Fibroblast of lung (primary cell): ENCODE measurements at regions not wholly inside any gene's neighbourhood (a gene's known extent, or its start where the extent isn't known, plus 50 kb on each side); places are given as distances from the start of the nearest gene placed in this dataset.

Experiments
- DNase-seq, 2 donors: peaks; one replicate each; pipeline versions ENCODE4 v3.0.0 to v3.0.0-alpha.2; 2010; ENCODE audit warnings: low read depth in 2 of 2
- H2AFZ ChIP-seq: 2 replicates; pipeline ENCODE4 v1.5.1; 2012; ENCODE audit warnings: low read length, control low read depth, inconsistent platforms
- H3K27ac ChIP-seq: 2 replicates; pipeline ENCODE4 v1.5.1; 2011; ENCODE audit warnings: low read length, control low read depth; ENCODE audit not compliant: insufficient read depth
- H3K27me3 ChIP-seq: 2 replicates; pipeline ENCODE4 v1.5.1; 2011; ENCODE audit warnings: mild to moderate bottlenecking, low read length; ENCODE audit not compliant: control insufficient read depth, insufficient read depth
- H3K36me3 ChIP-seq: 2 replicates; pipeline ENCODE4 v1.5.1; 2011; ENCODE audit warnings: low read length; ENCODE audit not compliant: control insufficient read depth, insufficient read depth
- H3K4me1 ChIP-seq: 2 replicates; pipeline ENCODE4 v1.5.1; 2011; ENCODE audit warnings: low read length; ENCODE audit not compliant: control insufficient read depth, insufficient read depth; ENCODE audit errors: extremely low read depth
- H3K4me2 ChIP-seq: 2 replicates; pipeline ENCODE4 v1.5.1; 2011; ENCODE audit warnings: low read length, control low read depth; ENCODE audit not compliant: insufficient read depth; ENCODE audit errors: extremely low read depth
- H3K4me3 ChIP-seq, 4 experiments: fragments of 200-600 bp in 1 of 4; sonication (generic) in 1 of 4; replicated peaks in 1 of 4; 2 replicates each; pipeline ENCODE4 v1.5.1; 2011 to 2016; ENCODE audit warnings: low read length in 4 of 4, low read depth in 3 of 4, mild to moderate bottlenecking in 3 of 4, control low read depth in 2 of 4, inconsistent platforms in 1 of 4, mixed read lengths in 1 of 4; ENCODE audit not compliant: insufficient read depth in 1 of 4; ENCODE audit errors: control extremely low read depth in 1 of 4
- H3K79me2 ChIP-seq: 2 replicates; pipeline ENCODE4 v1.5.1; 2012; ENCODE audit warnings: mild to moderate bottlenecking, low read length, inconsistent platforms; ENCODE audit not compliant: control insufficient read depth, insufficient read depth
- H3K9ac ChIP-seq: 2 replicates; pipeline ENCODE4 v1.5.1; 2011; ENCODE audit warnings: mild to moderate bottlenecking, low read length, control low read depth; ENCODE audit not compliant: insufficient read depth
- H3K9me3 ChIP-seq: 2 replicates; pipeline ENCODE4 v1.5.1; 2012; ENCODE audit warnings: low read depth, low read length; ENCODE audit not compliant: control insufficient read depth, insufficient read depth
- H4K20me1 ChIP-seq: 2 replicates; pipeline ENCODE4 v1.5.1; 2011; ENCODE audit warnings: low read length; ENCODE audit not compliant: control insufficient read depth, insufficient read depth; ENCODE audit errors: extremely low read depth
- CTCF ChIP-seq, 2 donors: IDR thresholded peaks in 1 of 2; conservative IDR thresholded peaks in 1 of 2; 1 replicate in 1 of 2; 2 replicates in 1 of 2; pipeline ENCODE4 v1.5.1; 2011 to 2012; ENCODE audit warnings: low read length in 2 of 2, control low read depth in 1 of 2, inconsistent platforms in 1 of 2, low read depth in 1 of 2, mild to moderate bottlenecking in 1 of 2
- EZH2 ChIP-seq: IDR thresholded peaks from 2 replicates; pipeline ENCODE4 v1.5.1; 2012; ENCODE audit warnings: low read length, control low read depth, mild to moderate bottlenecking; ENCODE audit errors: missing control alignments

GRCh38 chr6:115323001-115323400, 737.7 kb downstream of the FRK start:
- no peaks in the 10 kb centered on the region for H4K20me1 ChIP-seq
- no peaks in the 10 kb centered on the region for H3K4me1 ChIP-seq
- no peak overlapping the region for H3K9ac ChIP-seq
- no peak overlapping the region for H3K27ac ChIP-seq
- DNase-seq: no peak
- TF ChIP-seq EZH2 (no peak), CTCF (conservative IDR thresholded peaks at IDR 0.05 in 1 of 2, IDR thresholded peaks at IDR 0.05 in 1 of 2; ENCODE audit: low read depth in 1 of 2, low read length in 2 of 2) (no peak)
- no peaks in the 10 kb centered on the region for H3K36me3 ChIP-seq
- H3K4me2 ChIP-seq: no peak overlapping the region
- H2AFZ ChIP-seq: no peak overlapping the region
- no peaks in the 10 kb centered on the region for H3K79me2 ChIP-seq
- H3K9me3 ChIP-seq: no peaks in the 10 kb centered on the region
- no peaks in the 10 kb centered on the region for H3K27me3 ChIP-seq
- no peak overlapping the region for H3K4me3 ChIP-seq

- no peak overlapping the region for H3K4me2 ChIP-seq
- no peak overlapping the region for H3K27ac ChIP-seq
- no peaks in the 10 kb centered on the region for H3K36me3 ChIP-seq
- no peak for DNase-seq
- H3K4me3 ChIP-seq: no peak overlapping the region
- no peak overlapping the region for H3K9ac ChIP-seq
- no peaks in the 10 kb centered on the region for H3K4me1 ChIP-seq
- no peak overlapping the region for H2AFZ ChIP-seq
- H3K27me3 ChIP-seq: no peaks in the 10 kb centered on the region
- no peaks in the 10 kb centered on the region for H3K9me3 ChIP-seq
- no peaks in the 10 kb centered on the region for H4K20me1 ChIP-seq
- TF ChIP-seq EZH2 (no peak), CTCF (conservative IDR thresholded peaks at IDR 0.05 in 1 of 2, IDR thresholded peaks at IDR 0.05 in 1 of 2; ENCODE audit: low read depth in 1 of 2, low read length in 2 of 2) (no peak)
- H3K79me2 ChIP-seq: no peaks in the 10 kb centered on the region
These were observed 740.9 kb downstream of the FRK start for GRCh38 chr6:115319823-115320222.

DNA sequence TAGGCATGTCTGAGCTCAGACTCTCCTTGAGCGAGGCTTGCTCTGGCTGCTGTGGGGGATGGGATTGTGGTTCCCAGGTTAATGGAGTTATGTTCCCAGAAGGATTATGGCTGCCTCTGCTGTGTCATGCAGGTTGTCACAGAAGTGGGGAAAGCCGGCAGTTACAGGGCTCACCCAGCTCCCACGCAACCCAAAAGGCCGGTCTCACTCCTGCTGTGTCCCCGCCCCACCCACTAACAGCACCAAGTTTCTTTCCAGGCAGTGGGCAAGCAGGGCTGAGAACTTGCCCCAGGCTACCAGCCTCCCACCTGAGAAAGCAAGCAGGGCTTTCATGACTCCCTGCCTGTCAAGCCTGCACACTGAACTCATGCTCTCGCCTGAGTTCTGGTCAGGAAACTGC, 750.5 kb downstream of the FRK start:
- DNase-seq: no peak
- no peaks in the 10 kb centered on the region for H3K27me3 ChIP-seq
- no peak overlapping the region for H2AFZ ChIP-seq
- no peaks in the 10 kb centered on the region for H3K9me3 ChIP-seq
- H3K4me3 ChIP-seq: no peak overlapping the region
- no peaks in the 10 kb centered on the region for H3K4me1 ChIP-seq
- H3K27ac ChIP-seq: no peak overlapping the region
- TF ChIP-seq EZH2 (no peak), CTCF (conservative IDR thresholded peaks at IDR 0.05 in 1 of 2, IDR thresholded peaks at IDR 0.05 in 1 of 2; ENCODE audit: low read depth in 1 of 2, low read length in 2 of 2) (no peak)
- H3K9ac ChIP-seq: no peak overlapping the region
- H3K79me2 ChIP-seq: no peaks in the 10 kb centered on the region
- no peak overlapping the region for H3K4me2 ChIP-seq
- no peaks in the 10 kb centered on the region for H3K36me3 ChIP-seq
- no peaks in the 10 kb centered on the region for H4K20me1 ChIP-seq
